ENCODE measurements at regions not wholly inside any gene's neighbourhood (a gene's known extent, or its start where the extent isn't known, plus 50 kb on each side); places are given as distances from the start of the nearest gene placed in this dataset.

GRCh38 chr3:84510007-84510406, 448.8 kb upstream of the CADM2 start:
- no peak for ATAC-seq
- TF ChIP-seq CREB5 (CRISPR knock-in tag; IDR thresholded peaks at IDR 0.05; ENCODE audit: low read depth) = no peak
- no peak for TF ChIP-seq TCF4 (CRISPR knock-in tag; IDR thresholded peaks at IDR 0.05; ENCODE audit: borderline replicate concordance)
- no peak for TF ChIP-seq GLIS3 (CRISPR knock-in tag; IDR thresholded peaks at IDR 0.05)
- no peak for TF ChIP-seq ZNF70 (CRISPR knock-in tag; IDR thresholded peaks at IDR 0.05)
- no peak for TF ChIP-seq OSR1 (CRISPR knock-in tag; IDR thresholded peaks at IDR 0.05)
- no peak for TF ChIP-seq PPARA (CRISPR knock-in tag; IDR thresholded peaks at IDR 0.05; ENCODE audit: borderline replicate concordance)
- TF ChIP-seq PATZ1 (CRISPR knock-in tag; IDR thresholded peaks at IDR 0.05; ENCODE audit: borderline replicate concordance) = no peak
- no peak for TF ChIP-seq ZNF8 (CRISPR knock-in tag; IDR thresholded peaks at IDR 0.05)
- no peak for TF ChIP-seq POU6F1 (CRISPR knock-in tag; IDR thresholded peaks at IDR 0.05; ENCODE audit: borderline replicate concordance, low read depth)
- no peak for TF ChIP-seq TOX (CRISPR knock-in tag; IDR thresholded peaks at IDR 0.05; ENCODE audit: borderline replicate concordance)
- TF ChIP-seq ZNF565 (CRISPR knock-in tag; conservative IDR thresholded peaks at IDR 0.05; ENCODE audit: low read depth) = no peak
- no peak for TF ChIP-seq ZFP30 (CRISPR knock-in tag; IDR thresholded peaks at IDR 0.05)
- TF ChIP-seq TSHZ2 (CRISPR knock-in tag; IDR thresholded peaks at IDR 0.05) = no peak
- TF ChIP-seq SNAI2 (CRISPR knock-in tag; IDR thresholded peaks at IDR 0.05) = no peak
- no peak for TF ChIP-seq CSDC2 (CRISPR knock-in tag; IDR thresholded peaks at IDR 0.05)
- no peak for TF ChIP-seq RARB (CRISPR knock-in tag; IDR thresholded peaks at IDR 0.05)
- TF ChIP-seq ZFP3 (CRISPR knock-in tag; IDR thresholded peaks at IDR 0.05) = no peak
- no peak for TF ChIP-seq ISL1 (CRISPR knock-in tag; IDR thresholded peaks at IDR 0.05)

GRCh38 chr3:84522893-84523292, 435.9 kb upstream of the CADM2 start:
- TF ChIP-seq TOX (CRISPR knock-in tag; IDR thresholded peaks at IDR 0.05; ENCODE audit: borderline replicate concordance) = no peak
- TF ChIP-seq CSRNP3 (CRISPR knock-in tag; IDR thresholded peaks at IDR 0.05) = no peak
- no peak for TF ChIP-seq GLIS3 (CRISPR knock-in tag; IDR thresholded peaks at IDR 0.05)
- TF ChIP-seq OSR1 (CRISPR knock-in tag; IDR thresholded peaks at IDR 0.05) = no peak
- TF ChIP-seq PPARA (CRISPR knock-in tag; IDR thresholded peaks at IDR 0.05; ENCODE audit: borderline replicate concordance) = no peak
- no peak for TF ChIP-seq ZFP3 (CRISPR knock-in tag; IDR thresholded peaks at IDR 0.05)
- ATAC-seq = no peak

- ATAC-seq = no peak
- no peak for TF ChIP-seq RARB (CRISPR knock-in tag; IDR thresholded peaks at IDR 0.05)
- TF ChIP-seq ZC3H10 (CRISPR knock-in tag; IDR thresholded peaks at IDR 0.05) = no peak
- no peak for TF ChIP-seq CREB5 (CRISPR knock-in tag; IDR thresholded peaks at IDR 0.05; ENCODE audit: low read depth)
- no peak for TF ChIP-seq ISL1 (CRISPR knock-in tag; IDR thresholded peaks at IDR 0.05)
- TF ChIP-seq POU6F1 (CRISPR knock-in tag; IDR thresholded peaks at IDR 0.05; ENCODE audit: borderline replicate concordance, low read depth) = no peak
These were observed 421.9 kb upstream of the CADM2 start for GRCh38 chr3:84536916-84537315.
